Frontal cortex (tissue), 3 donors: ENCODE measurements at regions not wholly inside any gene's neighbourhood (a gene's known extent, or its start where the extent isn't known, plus 50 kb on each side); places are given as distances from the start of the nearest gene placed in this dataset.
"Not testable (repeated sequence)": the region's sequence is repeated elsewhere in the genome, so short reads cannot be mapped to it uniquely, and the experiment has no call there.

Source experiments
- DNase-seq, 2 donors: peaks; one replicate each; pipeline ENCODE4 v3.0.0; 2012; ENCODE audit warnings: low spot score in 2 of 2
- FAIRE-seq: peaks from 2 replicates; lab custom pipeline; 2012; peaks lifted over from hg19 to GRCh38; lab: Jason Lieb, UNC
- donor health status: control.
- donor health status: control.
- donor health status: control.

- no peak for FAIRE-seq
- DNase-seq, result no peak
Measured at GRCh38 chr12:82529101-82529500, 157.6 kb upstream of the TMTC2 start.

- FAIRE-seq (no peak), DNase-seq (no peak)
Measured at GRCh38 chr12:82529954-82530353, 156.8 kb upstream of the TMTC2 start.

- FAIRE-seq, result no peak
- no peak for DNase-seq
Measured at GRCh38 chr12:82530394-82530793, 156.3 kb upstream of the TMTC2 start.

- DNase-seq (no peak), FAIRE-seq (no peak)
Measured at GRCh38 chr12:82533341-82533740, 153.4 kb upstream of the TMTC2 start.

GRCh38 chr12:82537436-82537835, 149.3 kb upstream of the TMTC2 start:
- no peak for FAIRE-seq

GRCh38 chr12:82554529-82554928, 132.2 kb upstream of the TMTC2 start:
- no peak for FAIRE-seq
- DNase-seq, result no peak

More at GRCh38 chr12:82537436-82537835, 149.3 kb upstream of the TMTC2 start:
- no peak for DNase-seq

GRCh38 chr12:82555699-82556098, 131.0 kb upstream of the TMTC2 start:
- FAIRE-seq, result no peak
- DNase-seq, result no peak

GRCh38 chr12:82565966-82566365, 120.7 kb upstream of the TMTC2 start:
- FAIRE-seq, result no peak
- no peak for DNase-seq

- no peak for DNase-seq
Measured at GRCh38 chr12:82567688-82568087, 119.0 kb upstream of the TMTC2 start.

GRCh38 chr12:82574191-82574590, 112.5 kb upstream of the TMTC2 start:
- FAIRE-seq (no peak), DNase-seq (no peak)

More at GRCh38 chr12:82567688-82568087, 119.0 kb upstream of the TMTC2 start:
- FAIRE-seq, result no peak

GRCh38 chr12:82578725-82579124, 108.0 kb upstream of the TMTC2 start:
- DNase-seq (no peak), FAIRE-seq (no peak)

GRCh38 chr12:82583756-82584155, 103.0 kb upstream of the TMTC2 start:
- DNase-seq, result no peak
- FAIRE-seq, result no peak

GRCh38 chr12:82593143-82593542, 93.6 kb upstream of the TMTC2 start:
- FAIRE-seq, result no peak
- no peak for DNase-seq

- DNase-seq, result peak in 1 of 2 donors; percentile 1
- no peak for FAIRE-seq
Measured at GRCh38 chr12:82593901-82594396, 92.8 kb upstream of the TMTC2 start.

- no peak for FAIRE-seq
Measured at GRCh38 chr12:82595941-82596340, 90.8 kb upstream of the TMTC2 start.

GRCh38 chr12:82596483-82596882, 90.2 kb upstream of the TMTC2 start:
- FAIRE-seq (no peak), DNase-seq (no peak)

More at GRCh38 chr12:82595941-82596340, 90.8 kb upstream of the TMTC2 start:
- DNase-seq, result no peak

GRCh38 chr12:82600379-82600778, 86.3 kb upstream of the TMTC2 start:
- FAIRE-seq (no peak), DNase-seq (no peak)

- FAIRE-seq, DNase-seq: not testable (repeated sequence)
Measured at GRCh38 chr12:82603647-82604046, 83.1 kb upstream of the TMTC2 start.

GRCh38 chr12:82605115-82605514, 81.6 kb upstream of the TMTC2 start:
- FAIRE-seq (no peak), DNase-seq (no peak)

GRCh38 chr12:82608706-82609105, 78.0 kb upstream of the TMTC2 start:
- FAIRE-seq, result no peak
- no peak for DNase-seq

- no peak for FAIRE-seq
- no peak for DNase-seq
Measured at GRCh38 chr12:82609234-82609914, 77.3 kb upstream of the TMTC2 start.

- FAIRE-seq, result no peak
- DNase-seq, result no peak
Measured at GRCh38 chr12:82619644-82620043, 67.1 kb upstream of the TMTC2 start.
